Loucy (cell line): ENCODE measurements at regions not wholly inside any gene's neighbourhood (a gene's known extent, or its start where the extent isn't known, plus 50 kb on each side); places are given as distances from the start of the nearest gene placed in this dataset.

Experiments
- CTCF ChIP-seq: fragments of 200-600 bp; sonication (generic); conservative IDR thresholded peaks from 2 replicates; pipeline ENCODE4 v1.5.1; 2014; ENCODE audit warnings: mild to moderate bottlenecking, antibody characterized with exemption, low read length
- EZH2phosphoT487 ChIP-seq: fragments of 200-600 bp; IDR thresholded peaks from 2 replicates; pipeline ENCODE4 v1.6.1; 2018; ENCODE audit warnings: antibody characterized with exemption, mild to moderate bottlenecking, moderate library complexity, borderline replicate concordance

DNA sequence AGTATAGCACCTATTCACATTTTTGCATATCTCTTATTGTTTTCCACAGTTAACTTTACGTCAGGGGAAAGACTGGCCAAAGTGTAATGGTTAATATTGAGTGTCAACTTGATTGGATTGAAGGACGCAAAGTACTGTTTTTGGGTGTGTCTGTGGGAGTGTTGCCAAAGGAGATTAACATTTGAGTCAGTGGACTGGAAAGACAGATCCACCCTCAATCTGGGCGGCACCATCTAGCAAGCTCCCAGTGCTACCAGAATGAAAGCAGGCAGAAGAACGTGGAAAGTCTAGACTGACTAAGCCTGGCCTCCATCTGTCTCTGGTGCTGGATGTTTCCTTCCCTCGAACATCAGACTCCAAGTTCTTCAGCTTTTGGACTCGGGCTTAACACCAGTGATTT lies 1900.7 kb upstream of the RAG2 start:
- TF ChIP-seq CTCF: no peak
- no peak for TF ChIP-seq EZH2phosphoT487
